ENCODE measurements at regions not wholly inside any gene's neighbourhood (a gene's known extent, or its start where the extent isn't known, plus 50 kb on each side); places are given as distances from the start of the nearest gene placed in this dataset.

DNA sequence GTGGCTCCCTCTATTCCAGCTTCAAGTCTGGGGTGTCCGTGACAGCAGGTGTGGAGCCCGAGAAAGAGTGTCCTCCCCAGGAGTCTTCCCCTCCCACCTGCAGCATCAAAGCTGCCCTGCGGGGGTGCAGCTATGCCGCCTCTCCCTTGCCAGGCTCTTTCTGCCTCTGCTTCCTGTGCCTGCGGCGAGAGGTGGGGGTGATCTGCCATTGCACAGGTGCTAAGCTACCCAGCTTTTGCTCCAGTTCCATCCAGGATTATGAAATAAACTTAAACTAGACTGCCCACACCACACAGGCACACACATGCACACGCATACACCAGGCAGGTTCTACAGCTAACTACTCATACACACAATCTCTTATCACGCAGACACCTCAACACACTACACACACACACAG lies 104.7 kb upstream of the CLDN10 start:
- peaks cover 0 to 9% (median 0%) of the 10 kb centered on the region in 4 donors for H3K27me3 ChIP-seq
- H3K4me3 ChIP-seq, result no peak overlapping the region
- intact Hi-C loops (cut with DNase I), result no loop called here
- TF ChIP-seq EP300 (IDR thresholded peaks at IDR 0.05), result no peak
- TF ChIP-seq POLR2A (IDR thresholded peaks at IDR 0.05; ENCODE audit: low read depth), result no peak
- no peak for TF ChIP-seq POLR2AphosphoS5 (IDR thresholded peaks at IDR 0.05)
- TF ChIP-seq, protein P1, sequence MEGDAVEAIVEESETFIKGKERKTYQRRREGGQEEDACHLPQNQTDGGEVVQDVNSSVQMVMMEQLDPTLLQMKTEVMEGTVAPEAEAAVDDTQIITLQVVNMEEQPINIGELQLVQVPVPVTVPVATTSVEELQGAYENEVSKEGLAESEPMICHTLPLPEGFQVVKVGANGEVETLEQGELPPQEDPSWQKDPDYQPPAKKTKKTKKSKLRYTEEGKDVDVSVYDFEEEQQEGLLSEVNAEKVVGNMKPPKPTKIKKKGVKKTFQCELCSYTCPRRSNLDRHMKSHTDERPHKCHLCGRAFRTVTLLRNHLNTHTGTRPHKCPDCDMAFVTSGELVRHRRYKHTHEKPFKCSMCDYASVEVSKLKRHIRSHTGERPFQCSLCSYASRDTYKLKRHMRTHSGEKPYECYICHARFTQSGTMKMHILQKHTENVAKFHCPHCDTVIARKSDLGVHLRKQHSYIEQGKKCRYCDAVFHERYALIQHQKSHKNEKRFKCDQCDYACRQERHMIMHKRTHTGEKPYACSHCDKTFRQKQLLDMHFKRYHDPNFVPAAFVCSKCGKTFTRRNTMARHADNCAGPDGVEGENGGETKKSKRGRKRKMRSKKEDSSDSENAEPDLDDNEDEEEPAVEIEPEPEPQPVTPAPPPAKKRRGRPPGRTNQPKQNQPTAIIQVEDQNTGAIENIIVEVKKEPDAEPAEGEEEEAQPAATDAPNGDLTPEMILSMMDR (IDR thresholded peaks at IDR 0.05), result no peak
- no peak overlapping the region for H3K27ac ChIP-seq (replicated peaks in 1 of 4)
- H3K4me1 ChIP-seq, result no peaks in the 10 kb centered on the region
- no peaks in the 10 kb centered on the region for H3K9me3 ChIP-seq
- 65% methylated on average over 8 of the region's 8 CpGs for WGBS
- no peak for DNase-seq (ENCODE audit: extremely low spot score)
- H3K36me3 ChIP-seq, result no peaks in the 10 kb centered on the region

DNA sequence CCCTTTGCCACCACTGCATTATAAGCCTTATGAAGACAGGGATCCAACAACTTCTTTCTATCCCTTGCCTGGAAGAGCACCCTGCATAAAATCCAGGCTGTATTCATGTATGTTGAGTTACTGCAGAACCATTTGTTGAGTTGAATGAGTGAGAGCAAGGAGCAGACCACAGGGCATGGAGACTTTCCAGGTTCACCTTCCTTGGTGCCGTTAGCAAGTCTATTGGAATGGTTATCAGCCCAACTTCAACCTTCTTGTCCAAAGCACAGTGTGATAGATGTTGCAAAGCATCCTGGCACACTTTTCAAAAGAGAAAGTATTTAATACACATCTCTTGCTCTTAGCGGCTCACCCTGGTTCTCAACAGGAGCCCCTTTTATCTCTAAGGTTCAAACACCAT lies 100.9 kb upstream of the CLDN10 start:
- no peak for DNase-seq (ENCODE audit: extremely low spot score)
- Histone ChIP-seq H3K27me3 (peaks cover 0 to 9% (median 0%) of the 10 kb centered on the region in 4 donors), H3K36me3 (no peaks in the 10 kb centered on the region), H3K9me3 (no peaks in the 10 kb centered on the region), H3K4me3 (no peak overlapping the region), H3K27ac (replicated peaks in 1 of 4) (no peak overlapping the region), H3K4me1 (no peaks in the 10 kb centered on the region)
- 92% methylated on average over 2 of the region's 2 CpGs for WGBS
- no peak for TF ChIP-seq POLR2A (IDR thresholded peaks at IDR 0.05; ENCODE audit: low read depth)
- no peak for TF ChIP-seq EP300 (IDR thresholded peaks at IDR 0.05)
- TF ChIP-seq, protein P1 (IDR thresholded peaks at IDR 0.05), result no peak
- TF ChIP-seq POLR2AphosphoS5 (IDR thresholded peaks at IDR 0.05), result no peak
- intact Hi-C loops (cut with DNase I), result no loop called here

DNA sequence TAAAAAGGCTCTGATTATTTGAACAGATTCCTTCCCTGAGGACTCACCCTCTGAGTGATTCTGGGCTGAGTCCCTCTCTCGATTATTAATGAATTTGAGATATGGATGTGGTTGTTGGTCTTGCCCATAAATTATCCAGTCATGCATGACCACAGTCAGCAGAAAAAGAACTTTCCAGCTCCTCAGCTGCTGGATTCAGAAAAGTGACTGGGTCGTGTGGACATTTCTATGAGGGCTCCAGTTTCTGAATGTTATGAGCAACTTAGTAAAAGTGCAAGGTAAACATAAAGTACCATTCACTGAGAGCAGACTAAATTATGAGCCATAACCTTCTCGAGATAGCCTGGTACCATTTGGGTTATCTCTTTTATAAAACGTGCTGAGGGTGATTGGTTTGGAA lies 100.1 kb upstream of the CLDN10 start:
- intact Hi-C loops (cut with DNase I), result no loop called here
- 44% methylated on average over 4 of the region's 4 CpGs for WGBS
- Histone ChIP-seq H3K27ac (replicated peaks in 1 of 4) (no peak overlapping the region), H3K4me1 (no peaks in the 10 kb centered on the region), H3K9me3 (no peaks in the 10 kb centered on the region), H3K36me3 (no peaks in the 10 kb centered on the region), H3K4me3 (no peak overlapping the region), H3K27me3 (peaks cover 0 to 6% (median 0%) of the 10 kb centered on the region in 4 donors)
- no peak for TF ChIP-seq POLR2AphosphoS5 (IDR thresholded peaks at IDR 0.05)
- no peak for TF ChIP-seq POLR2A (IDR thresholded peaks at IDR 0.05; ENCODE audit: low read depth)
- TF ChIP-seq, protein P1 (IDR thresholded peaks at IDR 0.05), result no peak
- no peak for TF ChIP-seq EP300 (IDR thresholded peaks at IDR 0.05)
- peak; percentile 53 for DNase-seq (ENCODE audit: extremely low spot score)

DNA sequence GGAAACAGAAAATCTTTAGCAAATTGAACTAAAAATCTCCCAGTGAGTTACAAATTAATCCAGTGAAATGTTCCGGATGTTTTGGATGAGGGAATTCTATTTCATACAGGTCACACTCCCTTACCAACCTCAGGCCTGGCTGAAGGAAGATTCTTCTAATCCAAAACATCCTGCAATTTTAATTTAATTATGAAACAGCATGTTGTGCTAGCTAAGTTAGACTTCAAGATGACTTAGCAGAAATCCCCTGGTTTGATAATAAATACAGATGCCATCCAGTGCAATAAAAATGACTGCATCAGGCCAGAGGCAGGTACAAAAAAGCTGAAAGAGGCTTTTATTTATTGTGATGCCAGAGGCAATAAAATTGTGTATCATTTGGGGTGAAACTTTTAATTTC lies 96.7 kb upstream of the CLDN10 start:
- no peaks in the 10 kb centered on the region for H3K4me1 ChIP-seq
- no peak overlapping the region for H3K27ac ChIP-seq (replicated peaks in 1 of 4)
- H3K27me3 ChIP-seq, result peaks cover 0 to 6% (median 0%) of the 10 kb centered on the region in 4 donors
- no peaks in the 10 kb centered on the region for H3K36me3 ChIP-seq
- intact Hi-C loops (cut with DNase I), result no loop called here
- 50% methylated on average over 1 of the region's 1 CpG for WGBS
- H3K4me3 ChIP-seq, result no peak overlapping the region
- DNase-seq (ENCODE audit: extremely low spot score), result no peak
- TF ChIP-seq, protein P1 (IDR thresholded peaks at IDR 0.05), result no peak
- no peak for TF ChIP-seq EP300 (IDR thresholded peaks at IDR 0.05)
- TF ChIP-seq POLR2A (IDR thresholded peaks at IDR 0.05; ENCODE audit: low read depth), result no peak
- TF ChIP-seq POLR2AphosphoS5 (IDR thresholded peaks at IDR 0.05), result no peak
- peaks cover 0 to 5% (median 0%) of the 10 kb centered on the region in 4 donors for H3K9me3 ChIP-seq

DNA sequence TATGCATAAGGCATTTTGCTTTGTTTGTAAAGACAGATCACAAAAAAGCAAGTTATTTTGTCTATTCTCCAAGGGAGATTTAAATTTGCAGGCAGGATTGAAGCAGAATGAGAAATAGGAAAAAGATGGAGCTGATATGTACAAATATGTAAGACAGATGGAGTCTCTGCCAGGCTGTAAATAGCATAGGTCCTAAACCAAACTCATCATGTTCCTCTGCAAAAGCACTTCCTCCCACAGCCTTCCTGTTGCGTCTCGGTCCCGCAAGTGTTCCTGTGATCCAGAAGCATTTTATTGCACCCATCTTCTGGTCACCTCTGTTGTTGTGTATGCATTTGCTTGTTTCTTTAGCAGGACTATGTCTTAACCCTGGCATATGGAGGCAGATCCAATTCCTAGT lies 95.7 kb upstream of the CLDN10 start:
- Histone ChIP-seq H3K9me3 (peaks cover 0 to 5% (median 0%) of the 10 kb centered on the region in 4 donors), H3K27me3 (no peaks in the 10 kb centered on the region), H3K4me1 (no peaks in the 10 kb centered on the region), H3K36me3 (no peaks in the 10 kb centered on the region), H3K27ac (replicated peaks in 1 of 4) (no peak overlapping the region), H3K4me3 (no peak overlapping the region)
- TF ChIP-seq, protein P1 (IDR thresholded peaks at IDR 0.05), result no peak
- TF ChIP-seq POLR2A (IDR thresholded peaks at IDR 0.05; ENCODE audit: low read depth), result no peak
- TF ChIP-seq EP300 (IDR thresholded peaks at IDR 0.05), result no peak
- TF ChIP-seq POLR2AphosphoS5 (IDR thresholded peaks at IDR 0.05), result no peak
- intact Hi-C loops (cut with DNase I), result no loop called here
- 42% methylated on average over 3 of the region's 3 CpGs for whole genome bisulfite sequencing
- DNase-seq (ENCODE audit: extremely low spot score), result no peak

All from esophagus muscularis mucosa (tissue), 4 donors.